ENCODE measurements at regions not wholly inside any gene's neighbourhood (a gene's known extent, or its start where the extent isn't known, plus 50 kb on each side); places are given as distances from the start of the nearest gene placed in this dataset.

DNA sequence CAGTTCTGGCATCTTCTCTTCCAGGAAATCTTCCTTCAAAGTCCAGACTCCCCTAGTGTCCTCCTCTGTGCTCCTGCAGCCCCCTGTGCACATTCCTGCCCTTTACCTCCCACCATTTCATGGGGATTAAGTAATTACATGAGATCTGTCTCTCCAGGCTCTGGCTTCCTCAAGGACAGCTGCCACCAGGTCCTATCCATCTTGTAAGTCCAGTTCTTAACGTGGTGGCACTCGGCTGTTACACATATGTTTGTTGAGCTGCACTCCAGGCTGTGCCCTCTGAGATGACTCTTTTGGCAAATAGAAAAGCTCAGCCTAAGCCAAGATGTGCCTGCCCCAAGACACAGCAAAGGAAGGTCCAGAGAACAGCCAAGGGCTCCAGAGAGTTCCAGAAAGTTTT is 57.4 kb upstream of the CAMK1G start (continued):
- TF ChIP-seq, protein P1, sequence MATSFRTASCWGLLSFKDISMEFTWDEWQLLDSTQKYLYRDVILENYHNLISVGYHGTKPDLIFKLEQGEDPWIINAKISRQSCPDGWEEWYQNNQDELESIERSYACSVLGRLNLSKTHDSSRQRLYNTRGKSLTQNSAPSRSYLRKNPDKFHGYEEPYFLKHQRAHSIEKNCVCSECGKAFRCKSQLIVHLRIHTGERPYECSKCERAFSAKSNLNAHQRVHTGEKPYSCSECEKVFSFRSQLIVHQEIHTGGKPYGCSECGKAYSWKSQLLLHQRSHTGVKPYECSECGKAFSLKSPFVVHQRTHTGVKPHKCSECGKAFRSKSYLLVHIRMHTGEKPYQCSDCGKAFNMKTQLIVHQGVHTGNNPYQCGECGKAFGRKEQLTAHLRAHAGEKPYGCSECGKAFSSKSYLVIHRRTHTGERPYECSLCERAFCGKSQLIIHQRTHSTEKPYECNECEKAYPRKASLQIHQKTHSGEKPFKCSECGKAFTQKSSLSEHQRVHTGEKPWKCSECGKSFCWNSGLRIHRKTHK (tag by site-specific recombination; IDR thresholded peaks at IDR 0.05): no peak

DNA sequence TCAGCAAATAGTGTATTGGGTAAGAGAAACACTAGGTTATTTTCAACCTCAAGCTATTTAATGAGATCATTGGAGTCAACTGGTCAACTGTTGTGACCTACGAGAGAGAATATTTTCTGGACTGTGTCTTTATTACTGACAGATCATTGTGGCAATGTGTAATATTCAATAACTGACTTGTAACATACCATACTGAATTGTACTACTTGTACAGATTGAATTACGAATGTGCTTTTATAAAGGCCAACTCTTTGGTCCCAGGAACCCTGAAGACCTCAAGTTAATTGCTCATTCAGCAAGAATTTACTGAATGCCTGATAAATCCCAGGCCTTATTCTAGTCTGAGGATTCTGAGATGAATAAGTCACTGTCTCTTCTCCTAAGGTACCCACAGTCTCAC is 56.1 kb upstream of the CAMK1G start:
- no peaks in the 10 kb centered on the region for H3K36me3 ChIP-seq (ENCODE audit: control insufficient read depth in 2 of 2, insufficient read depth in 1 of 2, low read length in 2 of 2)
- no peak overlapping the region for H3K4me3 ChIP-seq (ENCODE audit: low read depth, low read length)
- ChIA-PET CTCF (interaction anchor here (0.6 to 1.7 kb wide), 5 partner anchors 14 to 149 kb away, joined by 3 to 6 read pairs (median 3); no protein-coding TSS in a partner anchor), POLR2A (no interaction called here)
- no peaks in the 10 kb centered on the region for H3K4me1 ChIP-seq (ENCODE audit: control insufficient read depth, insufficient read depth, low read length)
- no peak overlapping the region for H3K27ac ChIP-seq (ENCODE audit: extremely low read depth, low read depth, low read length)
- TF ChIP-seq, protein P2, sequence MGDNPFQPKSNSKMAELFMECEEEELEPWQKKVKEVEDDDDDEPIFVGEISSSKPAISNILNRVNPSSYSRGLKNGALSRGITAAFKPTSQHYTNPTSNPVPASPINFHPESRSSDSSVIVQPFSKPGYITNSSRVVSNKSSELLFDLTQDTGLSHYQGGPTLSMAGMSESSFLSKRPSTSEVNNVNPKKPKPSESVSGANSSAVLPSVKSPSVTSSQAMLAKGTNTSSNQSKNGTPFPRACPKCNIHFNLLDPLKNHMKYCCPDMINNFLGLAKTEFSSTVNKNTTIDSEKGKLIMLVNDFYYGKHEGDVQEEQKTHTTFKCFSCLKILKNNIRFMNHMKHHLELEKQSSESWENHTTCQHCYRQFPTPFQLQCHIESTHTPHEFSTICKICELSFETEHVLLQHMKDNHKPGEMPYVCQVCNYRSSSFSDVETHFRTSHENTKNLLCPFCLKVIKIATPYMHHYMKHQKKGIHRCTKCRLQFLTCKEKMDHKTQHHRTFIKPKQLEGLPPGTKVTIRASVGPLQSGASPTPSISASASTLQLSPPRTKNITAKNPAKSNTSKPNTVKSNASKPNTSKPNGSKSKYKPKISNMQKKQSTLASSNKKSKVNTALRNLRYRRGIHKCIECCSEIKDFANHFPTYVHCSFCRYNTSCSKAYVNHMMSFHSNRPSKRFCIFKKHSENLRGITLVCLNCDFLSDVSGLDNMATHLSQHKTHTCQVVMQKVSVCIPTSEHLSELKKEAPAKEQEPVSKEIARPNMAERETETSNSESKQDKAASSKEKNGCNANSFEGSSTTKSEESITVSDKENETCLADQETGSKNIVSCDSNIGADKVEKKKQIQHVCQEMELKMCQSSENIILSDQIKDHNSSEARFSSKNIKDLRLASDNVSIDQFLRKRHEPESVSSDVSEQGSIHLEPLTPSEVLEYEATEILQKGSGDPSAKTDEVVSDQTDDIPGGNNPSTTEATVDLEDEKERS (tag by site-specific recombination; IDR thresholded peaks at IDR 0.05): no peak
- no peak for TF ChIP-seq MYNN (tag by site-specific recombination; IDR thresholded peaks at IDR 0.05; ENCODE audit: borderline replicate concordance)
- TF ChIP-seq, protein P3, sequence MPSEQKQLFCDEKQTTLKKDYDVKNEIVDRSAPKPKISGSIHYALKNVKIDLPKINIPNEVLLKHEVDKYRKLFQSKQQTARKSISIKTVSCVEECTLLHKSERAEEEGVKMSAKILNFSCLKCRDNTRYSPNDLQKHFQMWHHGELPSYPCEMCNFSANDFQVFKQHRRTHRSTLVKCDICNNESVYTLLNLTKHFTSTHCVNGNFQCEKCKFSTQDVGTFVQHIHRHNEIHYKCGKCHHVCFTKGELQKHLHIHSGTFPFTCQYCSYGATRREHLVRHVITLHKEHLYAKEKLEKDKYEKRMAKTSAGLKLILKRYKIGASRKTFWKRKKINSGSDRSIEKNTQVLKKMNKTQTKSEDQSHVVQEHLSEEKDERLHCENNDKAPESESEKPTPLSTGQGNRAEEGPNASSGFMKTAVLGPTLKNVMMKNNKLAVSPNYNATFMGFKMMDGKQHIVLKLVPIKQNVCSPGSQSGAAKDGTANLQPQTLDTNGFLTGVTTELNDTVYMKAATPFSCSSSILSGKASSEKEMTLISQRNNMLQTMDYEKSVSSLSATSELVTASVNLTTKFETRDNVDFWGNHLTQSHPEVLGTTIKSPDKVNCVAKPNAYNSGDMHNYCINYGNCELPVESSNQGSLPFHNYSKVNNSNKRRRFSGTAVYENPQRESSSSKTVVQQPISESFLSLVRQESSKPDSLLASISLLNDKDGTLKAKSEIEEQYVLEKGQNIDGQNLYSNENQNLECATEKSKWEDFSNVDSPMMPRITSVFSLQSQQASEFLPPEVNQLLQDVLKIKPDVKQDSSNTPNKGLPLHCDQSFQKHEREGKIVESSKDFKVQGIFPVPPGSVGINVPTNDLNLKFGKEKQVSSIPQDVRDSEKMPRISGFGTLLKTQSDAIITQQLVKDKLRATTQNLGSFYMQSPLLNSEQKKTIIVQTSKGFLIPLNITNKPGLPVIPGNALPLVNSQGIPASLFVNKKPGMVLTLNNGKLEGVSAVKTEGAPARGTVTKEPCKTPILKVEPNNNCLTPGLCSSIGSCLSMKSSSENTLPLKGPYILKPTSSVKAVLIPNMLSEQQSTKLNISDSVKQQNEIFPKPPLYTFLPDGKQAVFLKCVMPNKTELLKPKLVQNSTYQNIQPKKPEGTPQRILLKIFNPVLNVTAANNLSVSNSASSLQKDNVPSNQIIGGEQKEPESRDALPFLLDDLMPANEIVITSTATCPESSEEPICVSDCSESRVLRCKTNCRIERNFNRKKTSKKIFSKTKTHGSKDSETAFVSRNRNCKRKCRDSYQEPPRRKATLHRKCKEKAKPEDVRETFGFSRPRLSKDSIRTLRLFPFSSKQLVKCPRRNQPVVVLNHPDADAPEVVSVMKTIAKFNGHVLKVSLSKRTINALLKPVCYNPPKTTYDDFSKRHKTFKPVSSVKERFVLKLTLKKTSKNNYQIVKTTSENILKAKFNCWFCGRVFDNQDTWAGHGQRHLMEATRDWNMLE (tag by site-specific recombination; conservative IDR thresholded peaks at IDR 0.05; ENCODE audit: low read depth): no peak
- no peak for TF ChIP-seq ZNF335 (tag by site-specific recombination; conservative IDR thresholded peaks at IDR 0.05)
- no peak for TF ChIP-seq ZNF354C (tag by site-specific recombination; IDR thresholded peaks at IDR 0.05; ENCODE audit: borderline replicate concordance, low read depth)
- no peak for TF ChIP-seq ZNF248 (tag by site-specific recombination; IDR thresholded peaks at IDR 0.05)
- TF ChIP-seq ZNF510 (tag by site-specific recombination; IDR thresholded peaks at IDR 0.05; ENCODE audit: insufficient replicate concordance): no peak
- TF ChIP-seq, protein P4, sequence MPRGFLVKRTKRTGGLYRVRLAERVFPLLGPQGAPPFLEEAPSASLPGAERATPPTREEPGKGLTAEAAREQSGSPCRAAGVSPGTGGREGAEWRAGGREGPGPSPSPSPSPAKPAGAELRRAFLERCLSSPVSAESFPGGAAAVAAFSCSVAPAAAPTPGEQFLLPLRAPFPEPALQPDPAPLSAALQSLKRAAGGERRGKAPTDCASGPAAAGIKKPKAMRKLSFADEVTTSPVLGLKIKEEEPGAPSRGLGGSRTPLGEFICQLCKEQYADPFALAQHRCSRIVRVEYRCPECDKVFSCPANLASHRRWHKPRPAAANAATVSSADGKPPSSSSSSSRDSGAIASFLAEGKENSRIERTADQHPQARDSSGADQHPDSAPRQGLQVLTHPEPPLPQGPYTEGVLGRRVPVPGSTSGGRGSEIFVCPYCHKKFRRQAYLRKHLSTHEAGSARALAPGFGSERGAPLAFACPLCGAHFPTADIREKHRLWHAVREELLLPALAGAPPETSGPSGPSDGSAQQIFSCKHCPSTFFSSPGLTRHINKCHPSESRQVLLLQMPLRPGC (tag by site-specific recombination; IDR thresholded peaks at IDR 0.05): no peak
- TF ChIP-seq ZNF394 (tag by site-specific recombination; IDR thresholded peaks at IDR 0.05; ENCODE audit: borderline replicate concordance): no peak
- no peak for TF ChIP-seq ZNF302 (tag by site-specific recombination; IDR thresholded peaks at IDR 0.05; ENCODE audit: low read depth)
- no peak for TF ChIP-seq ZNF133 (tag by site-specific recombination; IDR thresholded peaks at IDR 0.05)
- TF ChIP-seq GLIS1 (tag by site-specific recombination; IDR thresholded peaks at IDR 0.05): no peak
- TF ChIP-seq, protein P5, sequence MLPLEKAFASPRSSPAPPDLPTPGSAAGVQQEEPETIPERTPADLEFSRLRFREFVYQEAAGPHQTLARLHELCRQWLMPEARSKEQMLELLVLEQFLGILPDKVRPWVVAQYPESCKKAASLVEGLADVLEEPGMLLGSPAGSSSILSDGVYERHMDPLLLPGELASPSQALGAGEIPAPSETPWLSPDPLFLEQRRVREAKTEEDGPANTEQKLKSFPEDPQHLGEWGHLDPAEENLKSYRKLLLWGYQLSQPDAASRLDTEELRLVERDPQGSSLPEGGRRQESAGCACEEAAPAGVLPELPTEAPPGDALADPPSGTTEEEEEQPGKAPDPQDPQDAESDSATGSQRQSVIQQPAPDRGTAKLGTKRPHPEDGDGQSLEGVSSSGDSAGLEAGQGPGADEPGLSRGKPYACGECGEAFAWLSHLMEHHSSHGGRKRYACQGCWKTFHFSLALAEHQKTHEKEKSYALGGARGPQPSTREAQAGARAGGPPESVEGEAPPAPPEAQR (tag by site-specific recombination; IDR thresholded peaks at IDR 0.05): no peak
- no peaks in the 10 kb centered on the region for H3K9me3 ChIP-seq (ENCODE audit: control insufficient read depth, insufficient read depth, low read depth, low read length)
